D721Med (cell line): ENCODE measurements at regions not wholly inside any gene's neighbourhood (a gene's known extent, or its start where the extent isn't known, plus 50 kb on each side); places are given as distances from the start of the nearest gene placed in this dataset.
"Not testable (repeated sequence)": the region's sequence is repeated elsewhere in the genome, so short reads cannot be mapped to it uniquely, and the experiment has no call there.

Source experiments
- DNase-seq: peaks from one replicate; pipeline ENCODE4 v3.0.0; 2011; ENCODE audit warnings: low spot score; ENCODE audit not compliant: insufficient read length
- FAIRE-seq: peaks from 2 replicates; lab custom pipeline; 2011; peaks lifted over from hg19 to GRCh38; lab: Jason Lieb, UNC
- TF ChIP-seq, protein P1 (sequence below): IDR thresholded peaks from 2 replicates; pipeline ENCODE4 v1.5.1; 2012; ENCODE audit warnings: mild to moderate bottlenecking, control low read depth; ENCODE audit not compliant: insufficient read depth; ENCODE audit errors: missing control alignments

GRCh38 chr16:13338044-13338443 lies 436.6 kb downstream of the SHISA9 start:
- FAIRE-seq = no peak
- TF ChIP-seq, protein P1, sequence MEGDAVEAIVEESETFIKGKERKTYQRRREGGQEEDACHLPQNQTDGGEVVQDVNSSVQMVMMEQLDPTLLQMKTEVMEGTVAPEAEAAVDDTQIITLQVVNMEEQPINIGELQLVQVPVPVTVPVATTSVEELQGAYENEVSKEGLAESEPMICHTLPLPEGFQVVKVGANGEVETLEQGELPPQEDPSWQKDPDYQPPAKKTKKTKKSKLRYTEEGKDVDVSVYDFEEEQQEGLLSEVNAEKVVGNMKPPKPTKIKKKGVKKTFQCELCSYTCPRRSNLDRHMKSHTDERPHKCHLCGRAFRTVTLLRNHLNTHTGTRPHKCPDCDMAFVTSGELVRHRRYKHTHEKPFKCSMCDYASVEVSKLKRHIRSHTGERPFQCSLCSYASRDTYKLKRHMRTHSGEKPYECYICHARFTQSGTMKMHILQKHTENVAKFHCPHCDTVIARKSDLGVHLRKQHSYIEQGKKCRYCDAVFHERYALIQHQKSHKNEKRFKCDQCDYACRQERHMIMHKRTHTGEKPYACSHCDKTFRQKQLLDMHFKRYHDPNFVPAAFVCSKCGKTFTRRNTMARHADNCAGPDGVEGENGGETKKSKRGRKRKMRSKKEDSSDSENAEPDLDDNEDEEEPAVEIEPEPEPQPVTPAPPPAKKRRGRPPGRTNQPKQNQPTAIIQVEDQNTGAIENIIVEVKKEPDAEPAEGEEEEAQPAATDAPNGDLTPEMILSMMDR = no peak

DNA sequence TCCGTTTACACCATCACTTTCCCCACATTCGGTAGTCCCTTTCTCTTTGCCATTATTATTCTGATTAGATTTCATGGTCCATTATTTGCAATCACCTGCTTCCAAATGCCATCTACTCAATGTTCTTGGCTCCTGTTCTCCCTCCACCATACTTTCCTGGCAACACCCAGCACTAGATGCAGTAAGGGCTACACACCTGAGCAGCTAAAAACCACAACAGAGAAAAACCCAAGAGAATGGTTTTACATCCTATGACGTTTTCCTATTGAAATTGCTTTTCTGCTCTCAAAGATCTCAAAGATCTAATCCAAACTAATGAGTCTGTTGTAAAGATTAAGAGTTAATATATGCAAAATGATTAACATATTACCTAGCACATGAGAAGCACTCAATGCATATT lies 441.3 kb downstream of the SHISA9 start:
- no peak for DNase-seq

More at GRCh38 chr16:13338044-13338443, 436.6 kb downstream of the SHISA9 start:
- DNase-seq = no peak

GRCh38 chr16:13344001-13344400 lies 442.6 kb downstream of the SHISA9 start:
- TF ChIP-seq, protein P1 = no peak
- FAIRE-seq (no peak), DNase-seq (no peak)

More for the DNA sequence above, 441.3 kb downstream of the SHISA9 start:
- TF ChIP-seq, protein P1 = no peak
- no peak for FAIRE-seq

DNA sequence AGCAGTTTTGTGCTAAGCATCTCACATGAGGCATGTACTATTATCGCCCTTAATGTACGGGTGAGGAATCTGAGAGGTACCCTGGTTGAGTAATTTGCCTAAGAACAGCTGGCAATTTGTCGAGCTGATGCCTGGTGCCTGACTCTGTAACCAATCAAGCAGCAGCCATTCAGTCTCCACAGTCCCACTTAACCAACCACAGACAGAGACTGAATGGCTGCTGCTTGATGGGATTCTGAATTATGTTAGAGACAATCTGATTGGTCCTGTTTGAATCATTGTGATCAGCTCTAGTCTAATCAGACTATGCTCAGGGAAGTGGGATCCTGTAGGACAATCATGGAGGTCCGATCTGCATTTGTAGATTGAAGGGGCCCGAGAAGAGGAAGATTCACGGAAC lies 447.0 kb downstream of the SHISA9 start:
- no peak for FAIRE-seq
- DNase-seq = no peak
- TF ChIP-seq, protein P1 = no peak

DNA sequence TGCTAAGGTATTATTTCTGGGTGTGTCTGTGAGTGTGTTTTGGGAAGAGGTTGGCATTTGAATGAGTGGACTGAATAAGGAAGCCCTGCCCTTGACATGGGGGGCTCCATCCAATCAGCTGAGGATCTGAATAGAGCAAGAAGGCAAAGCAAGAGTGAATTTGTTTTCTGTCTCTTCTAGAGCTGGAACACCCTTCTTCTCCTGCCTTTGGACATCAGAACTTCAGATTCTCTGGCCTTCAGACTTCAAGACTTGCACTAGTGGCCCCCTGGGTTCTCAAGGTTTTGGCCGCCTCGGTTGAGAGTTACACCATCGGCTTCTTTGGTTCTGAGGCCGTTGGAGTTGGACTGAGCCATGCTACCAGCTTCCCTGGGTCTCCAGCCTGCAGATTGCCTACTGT lies 448.6 kb downstream of the SHISA9 start:
- TF ChIP-seq, protein P1 = no peak

DNA sequence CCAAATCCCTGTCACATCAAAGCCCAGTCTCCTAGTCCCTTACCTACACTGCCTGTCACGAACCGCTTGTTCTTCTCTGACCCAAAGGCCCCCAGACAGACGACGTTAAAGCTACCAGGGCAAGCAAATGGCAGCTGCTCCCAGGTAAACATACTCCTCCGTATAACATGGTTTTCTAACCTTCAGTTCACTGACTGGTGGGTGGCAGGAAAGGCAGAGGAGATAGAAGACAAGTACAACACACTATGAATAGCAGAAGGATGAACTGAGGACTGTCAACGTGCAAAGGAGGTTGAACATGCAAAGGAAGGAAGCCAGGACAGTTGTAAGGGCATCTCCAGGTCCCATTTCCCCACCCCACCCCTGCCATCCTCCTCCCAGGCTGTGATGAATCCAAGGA lies 449.8 kb downstream of the SHISA9 start:
- DNase-seq = no peak
- TF ChIP-seq, protein P1 = no peak
- FAIRE-seq = no peak

More for the DNA sequence above, 448.6 kb downstream of the SHISA9 start:
- DNase-seq (no peak), FAIRE-seq (no peak)

DNA sequence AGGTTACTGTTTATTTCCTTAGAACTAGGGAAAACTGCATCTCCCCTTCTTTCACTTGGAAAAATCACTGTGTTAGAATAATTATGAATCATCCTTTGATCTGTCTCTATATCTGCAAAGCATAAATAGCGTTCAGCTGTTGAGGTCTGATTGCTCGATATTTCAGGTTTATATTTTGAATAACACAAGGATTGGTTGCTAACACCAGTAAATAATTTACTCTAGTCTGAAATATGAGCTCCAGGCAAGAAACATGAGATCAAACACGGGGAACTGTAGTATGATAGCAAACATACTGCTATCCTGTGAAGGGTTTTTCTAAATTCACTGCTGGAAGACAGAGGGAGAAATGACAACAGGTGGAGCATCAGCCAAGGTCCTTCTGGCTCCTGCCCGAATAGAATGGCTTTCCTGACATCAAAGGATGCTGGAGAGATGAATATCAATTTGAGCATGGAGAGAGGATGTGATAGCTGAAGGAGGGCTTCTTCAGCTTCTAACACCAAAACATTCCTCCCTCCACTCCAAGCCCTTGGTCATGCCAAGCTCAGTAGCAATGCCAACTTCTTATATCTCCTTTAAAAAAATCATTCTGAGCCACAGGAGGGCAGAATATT lies 450.3 kb downstream of the SHISA9 start:
- TF ChIP-seq, protein P1 = no peak
- DNase-seq (no peak), FAIRE-seq (no peak)

- DNase-seq, FAIRE-seq: not testable (repeated sequence)
Measured at GRCh38 chr16:13352796-13353195, 451.4 kb downstream of the SHISA9 start.

GRCh38 chr16:13357842-13358241 lies 456.4 kb downstream of the SHISA9 start:
- FAIRE-seq, DNase-seq: not testable (repeated sequence)
